Hypothalamus (tissue), 51 donors: ENCODE measurements at regions not wholly inside any gene's neighbourhood (a gene's known extent, or its start where the extent isn't known, plus 50 kb on each side); places are given as distances from the start of the nearest gene placed in this dataset.

Experiments
- DNase-seq, 51 donors: peaks; one replicate each; lab custom pipeline; 2025; lab: John Stamatoyannopoulos, UW

GRCh38 chr16:73549984-73550631, 502.2 kb upstream of the ZFHX3 start:
- no peak for DNase-seq

GRCh38 chr16:73547552-73548403, 499.9 kb upstream of the ZFHX3 start:
- no peak for DNase-seq

- no peak for DNase-seq
These were observed 498.5 kb upstream of the ZFHX3 start for GRCh38 chr16:73546341-73546845.

- no peak for DNase-seq
These were observed 497.8 kb upstream of the ZFHX3 start for GRCh38 chr16:73545755-73546154.

GRCh38 chr16:73545290-73545689, 497.4 kb upstream of the ZFHX3 start:
- DNase-seq: no peak

- DNase-seq: no peak
These were observed 496.9 kb upstream of the ZFHX3 start for GRCh38 chr16:73544826-73545225.

GRCh38 chr16:73543970-73544599, 496.2 kb upstream of the ZFHX3 start:
- no peak for DNase-seq

- no peak for DNase-seq
These were observed 495.5 kb upstream of the ZFHX3 start for GRCh38 chr16:73543331-73543969.

- DNase-seq: no peak
These were observed 495.0 kb upstream of the ZFHX3 start for GRCh38 chr16:73542885-73543284.

GRCh38 chr16:73537921-73538320, 490.0 kb upstream of the ZFHX3 start:
- no peak for DNase-seq

- DNase-seq: no peak
These were observed 489.0 kb upstream of the ZFHX3 start for GRCh38 chr16:73536931-73537330.

GRCh38 chr16:73531021-73531420, 483.1 kb upstream of the ZFHX3 start:
- no peak for DNase-seq

- no peak for DNase-seq
These were observed 482.6 kb upstream of the ZFHX3 start for GRCh38 chr16:73530529-73530928.

GRCh38 chr16:73529303-73530012, 481.5 kb upstream of the ZFHX3 start:
- no peak for DNase-seq

GRCh38 chr16:73527187-73527586, 479.3 kb upstream of the ZFHX3 start:
- DNase-seq: no peak

GRCh38 chr16:73526011-73526804, 478.3 kb upstream of the ZFHX3 start:
- DNase-seq: no peak

- no peak for DNase-seq
These were observed 475.3 kb upstream of the ZFHX3 start for GRCh38 chr16:73523209-73523608.

- DNase-seq: no peak
These were observed 473.6 kb upstream of the ZFHX3 start for GRCh38 chr16:73521499-73521898.

- DNase-seq: no peak
These were observed 467.7 kb upstream of the ZFHX3 start for GRCh38 chr16:73515616-73516015.

GRCh38 chr16:73510852-73511251, 462.9 kb upstream of the ZFHX3 start:
- no peak for DNase-seq
